Gastrocnemius medialis (tissue), 4 donors: ENCODE measurements at regions not wholly inside any gene's neighbourhood (a gene's known extent, or its start where the extent isn't known, plus 50 kb on each side); places are given as distances from the start of the nearest gene placed in this dataset.

Experiments used
- POLR2A ChIP-seq, 2 donors: fragments of 450-650 bp; IDR thresholded peaks; one replicate each; pipeline ENCODE4 v1.6.1; 2017; ENCODE audit warnings: antibody characterized with exemption in 2 of 2, mild to moderate bottlenecking in 2 of 2, moderate library complexity in 2 of 2
- TF ChIP-seq, protein P1 (sequence below), 5 experiments: fragments of 450-650 bp in 3 of 5; fragments of 200-600 bp in 2 of 5; sonication (generic) in 2 of 5; IDR thresholded peaks in 4 of 5; conservative IDR thresholded peaks in 1 of 5; 1 replicate in 4 of 5; 2 replicates in 1 of 5; pipeline ENCODE4 v1.5.1; 2016 to 2019; ENCODE audit warnings: antibody characterized with exemption in 5 of 5, mild to moderate bottlenecking in 3 of 5, moderate library complexity in 3 of 5

DNA sequence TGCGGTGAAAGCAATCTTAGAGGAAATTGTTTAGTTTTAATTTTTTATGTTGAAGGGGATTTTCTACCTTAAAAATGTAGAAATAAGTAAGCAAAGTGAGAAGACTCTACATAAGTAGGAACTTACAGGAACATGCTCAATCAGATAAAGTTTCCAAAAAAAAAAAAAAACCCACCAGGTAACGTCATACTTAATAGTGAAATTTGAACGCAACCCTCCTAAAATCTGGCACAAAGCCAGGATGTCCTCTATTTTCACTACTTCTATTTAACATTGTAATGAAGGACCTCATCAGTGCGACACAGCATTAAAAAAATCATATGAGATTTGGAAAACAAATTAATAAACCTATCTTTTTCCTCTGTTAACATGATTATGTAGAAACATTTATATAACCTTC, 135.0 kb upstream of the FAT4 start:
- TF ChIP-seq, protein P1, sequence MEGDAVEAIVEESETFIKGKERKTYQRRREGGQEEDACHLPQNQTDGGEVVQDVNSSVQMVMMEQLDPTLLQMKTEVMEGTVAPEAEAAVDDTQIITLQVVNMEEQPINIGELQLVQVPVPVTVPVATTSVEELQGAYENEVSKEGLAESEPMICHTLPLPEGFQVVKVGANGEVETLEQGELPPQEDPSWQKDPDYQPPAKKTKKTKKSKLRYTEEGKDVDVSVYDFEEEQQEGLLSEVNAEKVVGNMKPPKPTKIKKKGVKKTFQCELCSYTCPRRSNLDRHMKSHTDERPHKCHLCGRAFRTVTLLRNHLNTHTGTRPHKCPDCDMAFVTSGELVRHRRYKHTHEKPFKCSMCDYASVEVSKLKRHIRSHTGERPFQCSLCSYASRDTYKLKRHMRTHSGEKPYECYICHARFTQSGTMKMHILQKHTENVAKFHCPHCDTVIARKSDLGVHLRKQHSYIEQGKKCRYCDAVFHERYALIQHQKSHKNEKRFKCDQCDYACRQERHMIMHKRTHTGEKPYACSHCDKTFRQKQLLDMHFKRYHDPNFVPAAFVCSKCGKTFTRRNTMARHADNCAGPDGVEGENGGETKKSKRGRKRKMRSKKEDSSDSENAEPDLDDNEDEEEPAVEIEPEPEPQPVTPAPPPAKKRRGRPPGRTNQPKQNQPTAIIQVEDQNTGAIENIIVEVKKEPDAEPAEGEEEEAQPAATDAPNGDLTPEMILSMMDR (IDR thresholded peaks at IDR 0.05 in 4 of 5, conservative IDR thresholded peaks at IDR 0.05 in 1 of 5), result no peak
- no peak for TF ChIP-seq POLR2A (IDR thresholded peaks at IDR 0.05)
